ENCODE measurements at regions not wholly inside any gene's neighbourhood (a gene's known extent, or its start where the extent isn't known, plus 50 kb on each side); places are given as distances from the start of the nearest gene placed in this dataset.

GRCh38 chr15:101558221-101558941, 68.9 kb upstream of the PCSK6 start:
- TF ChIP-seq CTCF (IDR thresholded peaks at IDR 0.05; ENCODE audit: insufficient read depth, low read depth, low read length) = no peak
- no peak for TF ChIP-seq EZH2 (IDR thresholded peaks at IDR 0.05; ENCODE audit: insufficient read depth, low read length)

Data from astrocyte (in vitro differentiated cells and primary cell).